NCI-H446 treated with DMSO at 0.1 percent for 48 hours (cell line): ENCODE measurements at regions not wholly inside any gene's neighbourhood (a gene's known extent, or its start where the extent isn't known, plus 50 kb on each side); places are given as distances from the start of the nearest gene placed in this dataset.

Experiments
- DNase-seq: peaks from one replicate; lab custom pipeline; 2025; lab: John Stamatoyannopoulos, UW

DNA sequence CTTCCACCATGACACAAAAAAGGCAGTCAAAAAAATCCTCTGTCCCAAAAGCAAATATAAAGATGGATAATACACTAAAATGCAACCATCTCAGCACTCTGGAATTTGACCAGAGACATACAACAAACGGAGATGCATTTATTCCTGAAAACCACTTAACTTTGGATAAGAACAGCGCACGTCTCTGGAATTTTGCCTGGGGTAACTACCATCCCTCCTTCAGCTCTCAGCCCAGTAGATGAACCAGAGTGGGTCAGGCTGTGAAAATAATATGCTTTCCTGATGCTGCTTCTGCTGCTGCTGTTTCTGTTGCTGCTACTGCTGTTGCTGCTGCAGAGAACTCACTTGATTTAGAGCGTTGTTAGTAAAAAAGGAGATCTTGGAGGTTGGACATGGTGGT, 133.8 kb upstream of the ACVR2A start:
- no peak for DNase-seq

DNA sequence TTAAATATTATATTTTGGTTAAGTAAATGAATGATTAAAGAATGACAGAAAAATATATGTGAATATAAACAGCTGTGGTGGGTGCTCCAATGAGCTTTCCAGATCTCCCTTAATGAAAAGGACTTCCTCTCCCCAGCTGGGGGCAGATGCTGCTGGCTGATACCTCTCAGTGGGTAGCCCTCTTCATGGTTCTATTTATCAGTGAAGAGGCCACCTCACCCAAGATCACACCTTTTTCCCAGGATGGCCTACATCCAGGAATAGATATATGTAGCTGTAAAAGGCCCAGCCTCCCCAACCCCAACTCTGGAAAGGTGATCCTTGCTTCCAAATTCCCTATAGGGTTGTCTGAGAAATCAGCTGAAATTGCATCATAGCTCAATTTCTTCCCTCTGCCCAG, 135.2 kb upstream of the ACVR2A start:
- no peak for DNase-seq

DNA sequence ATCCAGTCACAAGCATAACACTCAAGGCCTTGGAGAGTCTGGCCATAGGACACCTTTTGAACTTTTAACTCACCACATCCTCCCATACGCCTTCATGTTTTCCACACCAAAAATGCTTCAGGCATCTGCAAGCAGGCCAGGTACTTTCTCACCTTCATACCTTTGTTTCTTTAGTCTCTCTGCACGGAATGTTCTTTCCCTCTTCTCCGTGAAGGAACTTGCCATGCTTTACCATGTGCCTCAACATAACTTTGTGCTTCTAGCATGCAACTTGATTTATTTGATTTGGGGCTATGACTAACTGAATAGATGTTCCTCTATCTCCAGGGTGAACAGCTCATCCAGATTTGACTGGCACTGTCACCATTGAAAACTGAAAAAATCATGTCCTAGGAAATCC, 141.7 kb upstream of the ACVR2A start:
- DNase-seq = no peak

DNA sequence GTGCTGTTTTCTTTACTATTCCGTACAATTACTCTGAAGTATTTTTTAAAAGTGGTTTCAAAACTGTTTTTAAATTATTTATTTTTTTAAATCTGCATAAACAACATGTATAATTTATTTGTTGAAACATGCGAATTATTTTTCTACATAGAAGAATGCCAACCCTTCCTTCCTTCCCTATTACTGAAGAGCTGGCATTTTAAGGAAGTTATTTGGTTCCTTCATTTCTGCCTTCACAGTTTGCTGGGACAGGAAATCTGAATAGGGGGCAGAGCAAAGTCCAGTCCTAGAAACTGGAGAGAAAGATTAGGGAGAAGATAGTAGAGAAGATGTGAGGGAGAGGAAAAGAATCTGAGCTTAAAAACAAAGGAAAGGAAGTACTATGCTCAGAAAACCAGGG, 146.7 kb upstream of the ACVR2A start:
- DNase-seq = no peak

- no peak for DNase-seq
Measured at GRCh38 chr2:147696426-147696825, 148.4 kb upstream of the ACVR2A start.

DNA sequence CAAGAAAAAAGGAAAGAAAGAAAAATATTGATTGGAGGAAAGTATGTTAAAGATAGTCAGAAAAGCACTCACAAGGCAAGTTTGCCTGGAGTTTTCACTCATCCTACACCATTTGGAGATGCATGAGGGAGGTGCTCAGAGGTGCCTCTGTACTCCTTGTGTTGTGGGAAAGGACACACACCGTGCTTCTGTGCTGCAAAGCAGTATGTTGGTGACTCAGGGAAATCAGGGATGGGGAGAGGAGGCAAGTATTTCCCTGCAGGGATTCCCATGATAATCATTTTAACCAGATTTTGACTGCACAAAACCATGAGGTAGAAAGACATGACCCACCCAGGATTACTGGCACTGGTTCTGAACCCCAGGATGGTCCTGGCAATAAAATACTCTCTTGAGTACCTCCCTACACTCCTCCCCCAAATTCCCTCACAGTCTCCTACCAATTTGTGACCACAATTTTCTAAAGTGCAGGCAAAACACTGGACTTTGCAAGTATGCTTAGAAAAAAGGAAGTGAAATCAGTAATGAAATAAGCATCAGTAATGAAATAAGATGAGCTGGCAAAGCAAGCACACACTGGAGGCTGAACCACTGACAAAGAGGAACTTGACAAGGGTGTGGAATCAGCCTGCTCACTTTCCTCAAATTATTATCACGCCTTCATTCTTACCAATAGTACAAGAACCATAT, 155.5 kb upstream of the ACVR2A start:
- no peak for DNase-seq

GRCh38 chr2:147688242-147688641, 156.6 kb upstream of the ACVR2A start:
- DNase-seq = no peak

GRCh38 chr2:147686365-147686764, 158.5 kb upstream of the ACVR2A start:
- DNase-seq = no peak

GRCh38 chr2:147684903-147685302, 159.9 kb upstream of the ACVR2A start:
- DNase-seq = no peak

- DNase-seq = no peak
Measured at GRCh38 chr2:147683380-147683779, 161.4 kb upstream of the ACVR2A start.

GRCh38 chr2:147681093-147681492, 163.7 kb upstream of the ACVR2A start:
- no peak for DNase-seq

- no peak for DNase-seq
Measured at GRCh38 chr2:147679955-147680531, 164.8 kb upstream of the ACVR2A start.

- DNase-seq = peak; percentile 60
Measured at GRCh38 chr2:147679191-147679954, 165.5 kb upstream of the ACVR2A start.

- no peak for DNase-seq
Measured at GRCh38 chr2:147665105-147665504, 179.7 kb upstream of the ACVR2A start.

- DNase-seq = no peak
Measured at GRCh38 chr2:147663962-147664361, 180.9 kb upstream of the ACVR2A start.

- no peak for DNase-seq
Measured at GRCh38 chr2:147663153-147663961, 181.5 kb upstream of the ACVR2A start.

DNA sequence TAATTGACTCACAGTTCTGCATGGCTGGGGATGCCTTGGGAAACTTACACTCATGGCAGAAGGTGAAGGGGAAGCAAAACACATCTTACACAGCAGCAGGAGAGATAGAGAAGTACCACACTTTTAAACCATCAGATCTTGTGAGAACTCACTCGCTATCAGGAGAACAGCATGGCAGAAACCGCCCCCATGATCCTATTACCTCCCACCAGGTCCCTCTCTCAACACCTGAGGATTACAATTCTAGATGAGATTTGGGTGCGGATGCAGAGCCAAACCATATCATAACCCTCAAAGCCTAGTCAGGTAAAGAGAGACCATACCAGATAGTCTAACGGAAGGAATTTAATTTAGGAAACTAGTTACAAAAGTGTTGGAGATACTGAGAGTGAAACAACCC, 182.6 kb upstream of the ACVR2A start:
- no peak for DNase-seq

GRCh38 chr2:147660680-147661079, 184.1 kb upstream of the ACVR2A start:
- DNase-seq = no peak

DNA sequence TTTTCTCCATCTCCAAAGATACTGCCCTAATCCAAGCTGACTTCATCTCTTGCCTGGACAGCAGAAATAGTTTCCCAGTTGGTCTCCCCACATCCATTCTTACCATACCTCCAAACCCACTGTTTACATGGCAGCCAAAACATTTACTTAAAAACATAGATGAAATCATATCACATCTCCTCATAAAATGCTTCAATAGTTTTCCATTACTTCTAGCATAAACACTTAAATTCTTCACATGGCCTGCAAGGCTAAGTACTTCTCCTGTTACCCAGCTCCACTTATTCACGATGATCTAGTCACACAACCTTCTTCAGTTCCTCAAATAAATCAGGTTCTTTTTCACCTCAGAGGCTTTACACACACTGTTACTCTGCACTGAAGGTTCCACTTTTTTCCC, 185.8 kb upstream of the ACVR2A start:
- no peak for DNase-seq

DNA sequence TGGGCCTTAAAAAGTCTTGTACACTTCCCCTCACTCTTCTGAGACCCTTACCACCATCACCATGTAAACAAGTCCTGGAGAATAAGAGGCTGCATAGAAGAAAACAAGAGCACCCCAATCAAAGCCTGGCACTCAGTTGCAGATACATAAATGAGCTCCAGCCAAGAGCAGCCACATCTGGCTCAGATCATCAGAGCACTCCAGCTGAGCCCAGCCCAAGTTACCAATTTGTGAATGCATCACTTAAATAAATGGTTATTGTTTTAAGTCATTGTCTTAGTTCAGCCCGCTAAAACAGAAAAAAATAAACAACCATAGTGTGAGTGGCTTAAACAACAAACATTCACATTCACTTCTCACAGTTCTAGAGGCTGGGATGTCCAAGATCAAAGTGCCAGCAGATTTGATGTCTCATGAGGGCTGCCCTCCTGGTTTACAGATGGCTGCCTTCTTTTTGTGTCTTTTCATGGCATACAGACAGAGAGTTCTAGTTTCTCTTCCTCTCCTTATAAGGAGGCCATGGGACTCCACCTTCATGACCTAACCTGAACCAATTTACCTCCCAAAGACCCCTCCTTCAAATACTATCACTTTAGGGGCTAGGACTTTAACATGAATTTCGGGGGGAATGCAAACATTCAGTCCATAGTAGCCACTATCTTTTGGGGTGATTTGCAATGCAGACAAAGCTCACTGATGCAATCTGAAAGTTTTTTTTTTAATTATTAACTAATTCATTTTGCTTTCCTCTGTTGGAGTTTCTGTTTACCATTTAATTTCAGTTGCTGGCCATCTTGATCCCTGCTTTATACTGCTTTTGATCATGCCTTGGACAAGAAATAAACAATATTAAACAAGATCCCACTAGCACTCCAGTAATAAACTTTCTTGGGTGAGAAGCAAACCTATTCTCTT, 187.5 kb upstream of the ACVR2A start:
- DNase-seq = no peak

GRCh38 chr2:147649998-147650397, 194.8 kb upstream of the ACVR2A start:
- peak; percentile 27 for DNase-seq
